HG02885 (cell line): ENCODE measurements at regions not wholly inside any gene's neighbourhood (a gene's known extent, or its start where the extent isn't known, plus 50 kb on each side); places are given as distances from the start of the nearest gene placed in this dataset.
"Not testable (repeated sequence)": the region's sequence is repeated elsewhere in the genome, so short reads cannot be mapped to it uniquely, and the experiment has no call there.

ENCODE experiments used
- ATAC-seq: cut with Tn5 transposase; IDR thresholded peaks from one replicate; pipeline ENCODE4 v1.9.1; 2021; ENCODE audit warnings: mild to moderate bottlenecking; ENCODE audit not compliant: unreplicated experiment, poor library complexity

DNA sequence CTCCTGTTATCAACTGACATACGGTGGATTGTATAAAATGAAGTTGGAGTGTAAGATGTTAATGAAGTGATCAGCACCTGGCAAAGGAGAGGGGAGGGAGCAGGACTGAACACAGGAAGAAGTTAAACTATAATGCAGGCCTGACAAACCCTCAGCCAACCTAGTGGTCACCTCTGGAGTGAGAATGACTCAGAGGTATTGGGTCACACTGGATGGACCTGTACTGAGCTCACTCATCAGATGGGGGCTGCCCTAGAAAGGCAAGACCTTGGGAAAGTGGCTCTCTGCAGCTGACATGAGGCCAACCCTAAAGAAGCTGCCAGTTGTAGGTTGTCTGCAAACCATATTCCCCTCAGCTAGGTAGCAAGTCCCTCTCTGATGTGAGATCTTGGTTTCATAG lies 193.3 kb upstream of the HTR1E start:
- ATAC-seq: no peak

DNA sequence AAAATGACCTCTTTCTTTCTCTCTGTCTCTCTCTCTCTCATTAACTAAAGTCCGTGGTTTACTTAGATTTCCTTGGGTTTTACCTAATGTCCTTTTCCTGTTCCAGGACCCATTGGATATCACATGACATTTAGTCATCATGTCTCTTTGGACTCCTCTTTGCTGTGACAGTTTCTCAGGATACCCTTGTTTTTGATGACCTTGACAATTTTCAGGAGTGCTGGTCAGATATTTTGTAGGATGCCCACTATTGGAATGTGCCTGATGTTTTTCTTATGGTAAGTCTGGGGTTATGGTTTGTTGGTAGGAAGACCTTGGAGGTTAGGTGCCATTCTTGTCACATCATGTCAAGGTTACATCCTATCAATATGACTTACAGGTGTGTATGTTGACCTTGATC lies 199.2 kb upstream of the HTR1E start:
- ATAC-seq: no peak

DNA sequence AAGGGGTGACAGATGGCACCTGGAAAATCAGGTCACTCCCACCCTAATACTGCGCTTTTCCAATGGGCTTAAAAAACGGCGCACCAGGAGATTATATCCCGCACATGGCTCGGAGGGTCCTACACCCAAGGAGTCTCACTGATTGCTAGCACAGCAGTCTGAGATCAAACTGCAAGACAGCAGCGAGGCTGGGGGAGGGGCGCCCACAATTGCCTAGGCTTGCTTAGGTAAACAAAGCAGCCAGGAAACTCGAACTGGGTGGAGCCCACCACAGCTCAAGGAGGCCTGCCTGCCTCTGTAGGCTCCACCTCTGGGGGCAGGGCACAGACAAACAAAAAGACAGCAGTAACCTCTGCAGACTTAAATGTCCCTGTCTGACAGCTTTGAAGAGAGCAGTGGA lies 205.7 kb upstream of the HTR1E start:
- not testable (repeated sequence) for ATAC-seq

DNA sequence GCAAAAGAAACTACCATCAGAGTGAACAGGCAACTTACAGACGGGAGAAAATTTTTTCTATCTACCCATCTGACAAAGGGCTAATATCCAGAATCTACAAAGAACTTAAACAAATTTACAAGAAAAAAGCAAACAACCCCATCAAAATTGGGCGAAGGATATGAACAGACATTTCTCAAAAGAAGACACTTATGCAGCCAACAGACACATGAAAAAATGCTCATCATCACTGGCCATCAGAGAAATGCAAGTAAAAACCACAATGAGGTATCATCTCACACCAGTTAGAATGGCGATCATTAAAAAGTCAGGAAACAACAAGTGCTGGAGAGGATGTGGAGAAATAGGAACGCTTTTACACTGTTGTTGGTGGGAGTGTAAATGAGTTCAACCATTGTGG lies 206.6 kb upstream of the HTR1E start:
- not testable (repeated sequence) for ATAC-seq

DNA sequence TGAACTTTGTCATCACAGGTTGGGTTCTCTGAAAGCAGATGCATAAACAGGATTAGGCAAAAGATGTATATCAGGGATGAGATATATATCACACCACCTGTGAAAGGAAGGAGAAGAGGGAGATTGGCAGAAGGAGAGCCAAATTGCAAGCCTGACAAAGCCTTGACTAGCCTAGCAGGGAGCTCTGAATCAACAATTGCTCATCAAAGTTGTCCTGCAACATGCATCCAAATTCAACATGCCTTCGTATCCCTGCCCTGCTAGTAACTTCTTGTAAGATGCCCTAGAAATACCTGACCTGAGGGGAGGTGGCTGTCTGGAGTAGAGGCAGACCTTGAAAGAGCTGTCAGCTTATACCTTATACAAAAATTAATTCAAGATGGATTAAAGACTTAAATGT lies 207.1 kb upstream of the HTR1E start:
- ATAC-seq: no peak

DNA sequence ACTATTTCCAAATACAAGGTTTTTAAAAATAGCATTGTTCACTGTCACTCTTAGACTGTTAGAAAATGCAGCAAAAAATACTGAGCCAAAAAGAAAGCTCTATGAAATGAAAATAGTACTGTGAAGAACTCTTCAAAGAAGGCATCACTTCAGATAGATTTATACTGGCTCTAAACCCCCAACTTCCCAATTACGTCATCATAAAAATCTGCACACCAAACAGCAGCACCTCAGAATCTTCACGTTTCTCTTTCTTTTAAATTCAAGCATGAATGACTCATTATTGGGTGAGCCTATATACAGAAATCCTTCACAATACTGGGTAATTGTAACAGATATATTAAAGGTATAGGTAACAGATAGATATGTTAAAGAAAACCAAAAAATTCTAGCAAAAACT lies 208.4 kb upstream of the HTR1E start:
- ATAC-seq: no peak

DNA sequence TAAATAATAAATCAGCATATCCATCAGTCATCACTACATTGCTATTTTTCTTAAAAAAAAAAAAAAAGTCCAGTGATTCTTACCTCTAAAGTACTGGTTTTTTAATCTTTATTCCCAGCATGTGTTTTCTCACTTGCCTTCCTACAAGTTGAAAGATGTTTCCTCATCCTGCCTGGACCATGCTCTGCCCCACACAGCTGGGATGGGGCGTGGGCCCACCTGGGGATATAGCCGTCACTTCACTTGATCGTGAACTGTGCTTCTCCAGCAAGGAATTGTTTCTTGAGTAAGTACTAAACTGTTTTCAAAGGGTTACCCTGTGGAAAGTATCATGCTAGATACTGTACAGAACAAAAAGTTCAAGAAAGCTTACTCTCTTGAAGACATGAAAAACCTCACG lies 212.6 kb upstream of the HTR1E start:
- ATAC-seq: no peak

DNA sequence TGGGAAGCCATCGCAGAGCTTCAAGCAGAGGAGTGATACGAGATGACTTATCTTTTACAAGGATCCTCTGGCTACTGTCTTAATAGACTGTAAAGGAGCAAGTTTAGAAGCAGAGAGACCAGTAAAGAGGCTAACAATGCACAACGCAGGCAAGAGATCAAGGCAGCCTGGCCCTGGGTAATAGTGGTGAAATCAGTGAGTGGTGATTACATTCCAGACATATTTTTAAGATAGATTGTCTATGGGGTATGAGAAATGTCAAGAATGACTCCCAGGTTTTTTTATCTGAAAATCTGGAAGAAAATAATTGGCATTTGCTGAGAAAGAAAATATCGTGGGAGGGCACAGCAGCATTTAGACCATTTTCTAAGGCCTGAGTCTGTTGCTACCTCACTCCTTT lies 213.6 kb upstream of the HTR1E start:
- no peak for ATAC-seq

DNA sequence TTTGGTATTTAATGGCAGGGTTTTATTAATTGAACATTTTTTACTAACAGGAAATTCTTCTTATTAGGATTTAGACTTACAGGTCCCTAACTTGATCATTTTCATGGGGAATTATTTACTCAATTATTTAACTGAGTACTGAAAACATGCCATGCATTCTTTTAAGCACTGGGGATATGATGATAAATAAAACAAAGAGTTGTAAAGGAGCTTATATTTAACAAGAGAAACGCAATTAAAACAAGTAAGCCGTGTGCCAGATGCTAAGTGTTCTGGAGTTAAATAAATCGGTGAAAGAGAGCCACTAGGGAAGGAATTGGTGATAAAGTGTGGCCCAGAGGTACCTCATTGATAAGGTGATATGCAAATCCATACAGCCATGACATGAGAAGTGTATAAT lies 214.2 kb upstream of the HTR1E start:
- no peak for ATAC-seq

DNA sequence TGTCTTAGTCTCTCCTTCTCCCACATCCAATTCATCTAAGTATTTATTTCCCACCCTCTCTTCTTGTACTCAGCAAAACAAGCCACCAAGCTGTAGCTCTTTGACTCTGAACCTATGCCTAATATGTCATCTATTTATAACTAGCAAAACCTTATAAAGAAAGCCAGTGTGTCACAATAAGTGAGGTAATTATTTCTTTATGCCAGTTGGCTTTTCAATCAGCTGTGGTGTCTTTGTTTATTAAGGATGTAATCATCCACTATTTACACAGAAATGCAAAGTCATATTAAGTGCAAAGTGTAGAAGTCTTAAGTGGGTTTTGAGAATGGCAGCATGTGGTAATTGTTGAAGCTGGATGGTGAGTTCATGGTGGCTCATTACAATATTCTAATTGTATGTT lies 215.2 kb upstream of the HTR1E start:
- no peak for ATAC-seq

DNA sequence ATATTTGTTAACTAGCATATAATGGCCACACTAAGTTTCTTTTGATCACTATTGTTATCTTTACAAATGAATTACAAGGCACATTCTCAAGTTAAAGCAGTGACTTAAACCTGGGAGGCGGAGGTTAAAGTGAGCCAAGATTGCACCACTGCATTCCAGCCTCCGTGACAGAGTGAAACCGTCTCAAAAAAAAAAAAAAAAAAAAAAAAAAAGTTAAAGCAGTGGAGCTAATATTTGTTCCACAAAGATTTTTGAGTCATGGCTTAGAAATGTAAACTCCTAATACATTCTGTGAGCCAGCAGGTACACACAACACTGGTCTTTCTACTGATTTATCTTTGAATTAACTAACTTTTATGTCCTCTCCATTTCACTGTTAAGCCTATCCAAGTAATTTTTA lies 221.7 kb upstream of the HTR1E start:
- ATAC-seq: no peak

DNA sequence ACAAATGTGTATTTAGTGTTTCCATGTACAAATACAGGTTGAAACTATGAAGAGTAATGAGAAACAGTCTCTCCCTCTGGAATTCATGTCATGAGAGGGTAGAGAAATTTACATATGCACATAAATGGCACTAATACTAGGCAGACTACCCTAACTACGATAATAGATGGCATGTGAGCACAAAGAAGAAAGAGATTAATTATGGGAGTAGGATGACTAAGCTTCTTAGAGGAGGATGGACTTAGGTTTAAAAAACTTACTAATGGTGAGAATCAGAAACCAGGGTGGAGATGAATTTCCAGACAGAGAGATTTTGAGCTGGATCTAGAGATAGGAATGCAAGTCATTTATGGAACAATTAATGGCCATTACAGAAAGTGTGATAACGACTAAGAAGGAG lies 225.3 kb upstream of the HTR1E start:
- ATAC-seq: no peak

DNA sequence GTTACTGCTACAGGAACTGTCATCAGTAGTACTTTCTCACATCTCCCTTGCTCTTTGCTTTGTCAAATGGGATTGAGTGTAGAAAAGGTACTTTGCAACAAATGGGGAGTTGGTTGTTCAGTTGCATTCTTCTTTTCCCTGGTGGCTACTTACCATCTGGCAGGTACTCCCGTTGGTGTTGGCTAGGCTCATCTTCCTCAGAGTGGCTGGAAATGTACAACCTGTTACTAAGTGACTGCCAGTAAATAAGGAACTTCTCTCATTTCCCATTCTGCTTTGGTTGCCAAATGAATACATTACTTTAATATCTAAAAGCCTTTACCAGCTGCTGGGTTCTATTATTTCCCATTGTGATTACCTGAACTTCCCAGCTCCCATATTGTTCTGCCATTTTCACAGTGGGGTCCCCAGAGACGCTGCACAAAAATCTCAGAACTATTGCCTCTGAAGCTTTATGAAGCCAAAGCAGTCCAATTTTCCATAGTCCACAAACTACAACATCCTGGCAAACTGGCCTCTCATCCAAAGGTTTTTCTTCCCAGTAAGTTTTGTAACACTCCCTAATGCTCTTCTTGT lies 229.7 kb upstream of the HTR1E start:
- ATAC-seq: no peak

DNA sequence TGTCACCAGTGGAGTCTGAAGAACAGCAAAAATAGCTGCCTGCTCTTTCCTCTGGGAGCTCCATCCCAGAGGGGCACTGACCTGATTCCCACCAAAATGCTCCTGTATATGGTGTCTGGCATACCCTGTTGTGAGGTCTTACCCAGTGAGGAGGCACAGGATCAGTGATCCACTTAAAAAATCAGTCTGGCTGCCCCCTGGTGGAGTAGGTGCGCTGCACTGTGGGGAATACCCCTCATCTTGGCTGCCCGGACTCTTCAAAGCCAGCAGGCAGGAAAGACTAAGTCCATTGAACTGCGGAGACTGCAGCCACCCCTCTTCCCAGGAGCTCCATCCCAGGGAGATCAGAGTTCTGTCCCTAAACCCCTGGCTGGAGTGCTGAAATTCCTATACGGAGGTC lies 230.9 kb upstream of the HTR1E start:
- ATAC-seq: peak; percentile 52

DNA sequence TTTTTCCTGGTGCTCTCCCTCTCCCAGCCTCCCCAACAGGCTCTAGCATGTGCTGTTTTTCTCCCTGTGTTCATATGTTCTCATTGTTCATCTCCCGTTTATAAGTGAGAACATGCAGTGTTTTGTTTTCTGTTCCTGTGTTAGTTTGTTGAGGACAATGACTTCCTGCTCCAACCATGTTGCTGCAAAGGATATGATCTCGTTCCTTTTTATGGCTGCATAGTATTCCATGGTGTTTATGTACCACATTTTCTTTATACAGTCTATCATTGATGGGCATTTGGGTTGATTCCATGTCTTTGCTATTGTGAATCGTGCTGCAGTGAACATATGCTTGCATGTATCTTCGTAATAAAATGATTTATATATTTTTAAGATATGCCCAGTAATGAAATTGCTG lies 236.1 kb upstream of the HTR1E start:
- not testable (repeated sequence) for ATAC-seq

DNA sequence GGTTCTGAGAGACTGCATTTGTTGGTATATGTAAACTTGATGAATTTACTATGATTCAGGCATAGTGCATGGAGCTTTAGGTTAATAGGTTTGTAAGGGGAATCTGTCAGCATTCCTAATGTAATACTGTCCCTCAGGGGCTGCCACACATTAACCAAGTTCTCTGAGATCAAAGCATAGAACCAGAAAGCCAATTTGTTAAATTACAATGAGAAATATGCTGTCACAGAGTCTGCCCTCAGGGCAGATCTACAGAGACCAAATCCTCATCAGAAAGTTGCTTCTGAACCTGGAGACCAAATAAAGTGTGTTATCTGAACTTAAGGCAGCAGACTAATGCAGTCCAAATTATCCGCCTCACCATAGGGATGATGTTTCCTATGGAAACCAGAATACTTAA lies 250.8 kb upstream of the HTR1E start:
- ATAC-seq: no peak

DNA sequence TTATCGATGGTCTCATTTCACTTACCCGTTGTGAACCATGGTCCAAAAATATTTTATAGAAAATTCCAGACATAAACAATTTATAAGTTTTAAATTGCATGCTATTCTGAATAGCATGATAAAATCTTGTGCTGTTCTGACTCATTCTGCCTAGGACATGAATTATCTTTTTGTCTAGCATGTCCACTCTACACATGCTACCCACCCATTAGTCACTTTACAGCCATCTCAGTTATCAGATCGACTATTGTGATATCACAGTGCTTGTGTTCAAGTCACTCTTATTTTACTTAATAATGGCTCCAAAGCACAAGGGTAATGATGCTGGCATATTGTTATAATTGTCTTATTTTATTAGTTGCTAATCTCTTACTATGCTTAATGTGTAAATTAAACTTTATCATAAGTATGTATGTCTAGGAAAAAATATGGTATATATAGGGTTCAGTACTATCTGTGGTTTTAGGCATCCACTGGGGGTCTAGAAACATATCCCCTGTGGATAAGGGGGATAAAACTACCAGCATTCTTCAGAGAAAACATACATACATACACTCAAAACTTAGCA lies 252.0 kb upstream of the HTR1E start:
- ATAC-seq: no peak

DNA sequence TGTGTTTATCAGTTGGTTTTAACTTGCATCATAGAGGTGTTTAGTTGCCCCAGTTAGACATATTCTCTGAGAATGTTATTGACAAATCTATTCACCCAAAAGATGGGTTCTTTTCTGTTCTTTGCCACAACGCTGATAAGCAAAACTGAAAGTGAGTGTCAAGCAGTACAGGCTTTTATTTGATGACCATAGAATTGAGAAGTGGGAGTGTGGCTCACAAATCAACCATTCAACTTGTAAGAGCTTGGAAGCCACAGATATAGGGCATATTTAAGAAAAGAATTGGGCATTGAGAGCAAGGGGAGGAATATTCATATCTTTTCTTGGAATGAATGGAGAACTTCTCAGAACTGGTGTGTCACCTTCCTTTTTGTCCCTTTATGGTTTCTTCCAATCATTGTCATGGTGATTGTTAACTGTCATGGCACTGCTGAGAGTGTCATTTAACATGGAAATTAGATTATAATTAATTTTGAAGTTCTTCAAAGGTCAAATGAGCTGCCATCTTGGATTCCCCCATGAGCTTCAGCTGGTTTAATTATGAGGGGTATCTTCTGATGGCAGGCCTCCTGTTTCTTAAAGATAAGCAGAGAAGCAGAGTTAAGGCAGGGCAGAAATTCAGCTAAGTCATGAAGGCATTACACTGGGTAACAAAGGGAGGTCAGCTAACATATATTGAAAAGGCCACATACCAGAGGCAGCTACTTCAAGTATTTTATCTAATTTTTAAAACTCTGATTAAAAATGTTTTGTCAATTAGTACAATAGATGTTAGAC lies 254.0 kb upstream of the HTR1E start:
- ATAC-seq: no peak

DNA sequence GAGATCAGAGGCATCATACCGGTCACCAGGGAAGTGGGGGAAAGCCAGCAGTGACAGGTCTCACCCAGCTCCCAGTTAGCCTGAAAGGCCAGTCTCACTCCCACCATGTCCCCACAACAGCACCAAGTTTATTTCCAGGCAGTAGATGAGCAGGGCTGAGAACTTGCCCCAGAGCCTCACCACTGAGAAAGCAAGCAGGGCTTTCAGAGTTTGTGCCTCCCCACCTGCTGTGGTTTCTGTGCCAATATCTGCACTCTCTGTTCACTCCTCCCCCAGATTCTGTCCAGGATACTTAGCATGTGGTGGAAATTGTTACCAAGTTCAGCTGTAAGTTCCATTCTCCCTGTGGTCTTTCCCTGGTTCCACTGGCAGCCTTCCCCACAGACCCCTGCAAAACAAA lies 255.0 kb upstream of the HTR1E start:
- ATAC-seq: no peak

DNA sequence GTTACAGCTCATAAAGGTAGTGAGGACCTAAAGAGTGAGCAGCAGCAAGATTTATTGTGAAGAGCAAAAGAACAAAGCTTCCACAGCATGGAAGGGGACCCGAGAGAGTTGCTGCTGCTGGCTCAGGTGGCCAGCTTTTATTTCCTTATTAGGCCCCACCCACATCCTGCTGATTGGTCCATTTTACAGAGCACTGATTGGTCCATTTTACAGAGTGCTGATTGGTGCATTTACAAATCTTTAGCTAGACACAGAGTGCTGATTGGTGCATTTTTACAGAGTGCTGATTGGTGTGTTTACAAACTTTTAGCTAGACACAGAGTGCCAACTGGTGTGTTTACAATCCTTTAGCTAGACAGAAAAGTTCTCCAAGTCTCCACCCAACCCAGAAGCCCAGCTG lies 256.2 kb upstream of the HTR1E start:
- not testable (repeated sequence) for ATAC-seq

DNA sequence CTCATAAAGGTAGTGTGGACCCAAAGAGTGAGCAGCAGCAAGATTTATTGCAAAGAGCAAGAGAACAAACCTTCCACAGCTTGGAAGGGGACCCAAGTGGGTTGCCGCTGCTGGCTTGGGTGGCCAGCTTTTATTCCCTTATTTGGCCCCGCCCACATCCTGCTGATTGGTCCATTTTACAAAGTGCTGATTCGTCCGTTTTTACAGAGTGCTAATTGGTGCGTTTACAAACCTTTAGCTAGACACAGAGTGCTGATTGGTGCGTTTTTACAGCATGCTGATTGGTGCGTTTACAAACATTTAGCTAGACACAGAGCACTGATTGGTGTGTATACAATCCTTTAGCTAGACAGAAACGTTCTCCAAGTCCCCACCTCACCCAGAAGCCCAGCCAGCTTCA lies 265.2 kb upstream of the HTR1E start:
- not testable (repeated sequence) for ATAC-seq

DNA sequence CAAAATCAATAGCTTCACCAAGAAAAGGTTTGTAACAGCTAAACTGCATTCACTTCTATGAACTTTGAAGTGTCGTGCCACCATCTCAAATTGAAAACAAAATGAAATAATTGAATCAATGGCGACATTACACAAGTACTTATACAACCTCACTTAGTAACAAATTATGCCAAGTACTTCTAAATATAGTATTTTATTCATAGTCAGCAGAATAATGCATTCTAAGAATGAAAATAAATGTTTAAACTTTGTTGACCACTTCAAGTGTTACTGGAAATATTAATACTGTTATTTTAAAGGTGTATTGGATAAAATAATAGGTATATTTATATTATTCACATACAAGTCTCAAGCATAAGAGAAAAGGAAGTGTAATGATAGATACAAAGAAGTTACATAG lies 280.1 kb upstream of the HTR1E start:
- ATAC-seq: no peak
